ENCODE measurements at regions not wholly inside any gene's neighbourhood (a gene's known extent, or its start where the extent isn't known, plus 50 kb on each side); places are given as distances from the start of the nearest gene placed in this dataset.

GRCh38 chr20:6623989-6624388, 143.5 kb upstream of the BMP2 start:
- H3K27ac ChIP-seq: no peak overlapping the region
- H3K27me3 ChIP-seq: no peaks in the 10 kb centered on the region
- no peaks in the 10 kb centered on the region for H3K4me1 ChIP-seq
- no peaks in the 10 kb centered on the region for H3K9me3 ChIP-seq
- no peaks in the 10 kb centered on the region for H3K36me3 ChIP-seq
- no peak for DNase-seq (ENCODE audit: low spot score in 2 of 2)
- no peak overlapping the region for H3K4me3 ChIP-seq
- no peak for TF ChIP-seq CTCF (IDR thresholded peaks at IDR 0.05)
- intact Hi-C loops (cut with DNase I): no loop called here

GRCh38 chr20:6622041-6622440, 145.4 kb upstream of the BMP2 start:
- DNase-seq (ENCODE audit: low spot score in 2 of 2): no peak
- intact Hi-C loops (cut with DNase I): no loop called here
- no peak for TF ChIP-seq CTCF (IDR thresholded peaks at IDR 0.05)

GRCh38 chr20:6618051-6618450, 149.4 kb upstream of the BMP2 start:
- H3K27ac ChIP-seq: no peak overlapping the region
- intact Hi-C loops (cut with DNase I): no loop called here

More at GRCh38 chr20:6622041-6622440, 145.4 kb upstream of the BMP2 start:
- H3K9me3 ChIP-seq: no peaks in the 10 kb centered on the region
- no peak overlapping the region for H3K4me3 ChIP-seq
- H3K27ac ChIP-seq: no peak overlapping the region
- no peaks in the 10 kb centered on the region for H3K4me1 ChIP-seq
- H3K27me3 ChIP-seq: no peaks in the 10 kb centered on the region
- H3K36me3 ChIP-seq: no peaks in the 10 kb centered on the region

GRCh38 chr20:6616421-6616820, 151.1 kb upstream of the BMP2 start:
- no peak overlapping the region for H3K27ac ChIP-seq
- intact Hi-C loops (cut with DNase I): no loop called here
- no peaks in the 10 kb centered on the region for H3K36me3 ChIP-seq
- DNase-seq (ENCODE audit: low spot score in 2 of 2): no peak
- H3K9me3 ChIP-seq: no peaks in the 10 kb centered on the region
- H3K27me3 ChIP-seq: no peaks in the 10 kb centered on the region
- no peak for TF ChIP-seq CTCF (IDR thresholded peaks at IDR 0.05)
- no peak overlapping the region for H3K4me3 ChIP-seq
- H3K4me1 ChIP-seq: no peaks in the 10 kb centered on the region

More at GRCh38 chr20:6618051-6618450, 149.4 kb upstream of the BMP2 start:
- no peak overlapping the region for H3K4me3 ChIP-seq
- H3K36me3 ChIP-seq: no peaks in the 10 kb centered on the region
- H3K4me1 ChIP-seq: no peaks in the 10 kb centered on the region
- no peak for DNase-seq (ENCODE audit: low spot score in 2 of 2)
- no peaks in the 10 kb centered on the region for H3K27me3 ChIP-seq
- TF ChIP-seq CTCF (IDR thresholded peaks at IDR 0.05): no peak
- H3K9me3 ChIP-seq: no peaks in the 10 kb centered on the region

- Histone ChIP-seq H3K9me3 (no peaks in the 10 kb centered on the region), H3K4me1 (no peaks in the 10 kb centered on the region), H3K27ac (no peak overlapping the region), H3K36me3 (no peaks in the 10 kb centered on the region), H3K27me3 (no peaks in the 10 kb centered on the region), H3K4me3 (no peak overlapping the region)
- no peak for DNase-seq (ENCODE audit: low spot score in 2 of 2)
- intact Hi-C loops (cut with DNase I): no loop called here
- no peak for TF ChIP-seq CTCF (IDR thresholded peaks at IDR 0.05)
These were observed 152.7 kb upstream of the BMP2 start for GRCh38 chr20:6614836-6615235.

- H3K27ac ChIP-seq: no peak overlapping the region
- H3K27me3 ChIP-seq: no peaks in the 10 kb centered on the region
- H3K4me3 ChIP-seq: no peak overlapping the region
- H3K36me3 ChIP-seq: no peaks in the 10 kb centered on the region
- no peaks in the 10 kb centered on the region for H3K4me1 ChIP-seq
- H3K9me3 ChIP-seq: no peaks in the 10 kb centered on the region
- TF ChIP-seq CTCF (IDR thresholded peaks at IDR 0.05): no peak
- intact Hi-C loops (cut with DNase I): no loop called here
- no peak for DNase-seq (ENCODE audit: low spot score in 2 of 2)
These were observed 154.1 kb upstream of the BMP2 start for GRCh38 chr20:6613280-6613861.
